Neutrophil (primary cell): ENCODE measurements at regions not wholly inside any gene's neighbourhood (a gene's known extent, or its start where the extent isn't known, plus 50 kb on each side); places are given as distances from the start of the nearest gene placed in this dataset.
"Not testable (repeated sequence)": the region's sequence is repeated elsewhere in the genome, so short reads cannot be mapped to it uniquely, and the experiment has no call there.

Experiments used
- H3K27ac ChIP-seq: fragments of 200-600 bp; sonication (generic); 2 replicates; pipeline ENCODE4 v1.5.1; 2016; ENCODE audit warnings: mild to moderate bottlenecking, moderate library complexity
- H3K27me3 ChIP-seq: fragments of 200-600 bp; sonication (generic); 2 replicates; pipeline ENCODE4 v1.6.0; 2016; ENCODE audit warnings: mild to moderate bottlenecking
- H3K36me3 ChIP-seq: fragments of 200-600 bp; sonication (generic); 2 replicates; pipeline ENCODE4 v1.5.1; 2017
- H3K4me1 ChIP-seq, 2 experiments: fragments of 200-600 bp in 1 of 2; sonication (generic) in 1 of 2; 1 replicate in 1 of 2; 2 replicates in 1 of 2; pipeline versions ENCODE4 v1.5.1 to v1.6.1; 2013 to 2016; ENCODE audit warnings: low read depth in 1 of 2, low read length in 1 of 2, mild to moderate bottlenecking in 1 of 2, moderate library complexity in 1 of 2; ENCODE audit not compliant: control insufficient read depth in 1 of 2, insufficient read depth in 1 of 2
- H3K4me3 ChIP-seq, 2 experiments: fragments of 200-600 bp in 1 of 2; sonication (generic) in 1 of 2; 1 replicate in 1 of 2; 2 replicates in 1 of 2; pipeline ENCODE4 v1.5.1; 2013 to 2016; ENCODE audit warnings: low read depth in 1 of 2, low read length in 1 of 2, mild to moderate bottlenecking in 1 of 2, moderate library complexity in 1 of 2
- H3K9me3 ChIP-seq: fragments of 200-600 bp; sonication (generic); 2 replicates; pipeline ENCODE4 v1.5.1; 2016
- TF ChIP-seq, protein P1 (sequence below): fragments of 200-600 bp; sonication (generic); IDR thresholded peaks from 2 replicates; pipeline ENCODE4 v1.5.1; 2016; ENCODE audit warnings: antibody characterized with exemption

DNA sequence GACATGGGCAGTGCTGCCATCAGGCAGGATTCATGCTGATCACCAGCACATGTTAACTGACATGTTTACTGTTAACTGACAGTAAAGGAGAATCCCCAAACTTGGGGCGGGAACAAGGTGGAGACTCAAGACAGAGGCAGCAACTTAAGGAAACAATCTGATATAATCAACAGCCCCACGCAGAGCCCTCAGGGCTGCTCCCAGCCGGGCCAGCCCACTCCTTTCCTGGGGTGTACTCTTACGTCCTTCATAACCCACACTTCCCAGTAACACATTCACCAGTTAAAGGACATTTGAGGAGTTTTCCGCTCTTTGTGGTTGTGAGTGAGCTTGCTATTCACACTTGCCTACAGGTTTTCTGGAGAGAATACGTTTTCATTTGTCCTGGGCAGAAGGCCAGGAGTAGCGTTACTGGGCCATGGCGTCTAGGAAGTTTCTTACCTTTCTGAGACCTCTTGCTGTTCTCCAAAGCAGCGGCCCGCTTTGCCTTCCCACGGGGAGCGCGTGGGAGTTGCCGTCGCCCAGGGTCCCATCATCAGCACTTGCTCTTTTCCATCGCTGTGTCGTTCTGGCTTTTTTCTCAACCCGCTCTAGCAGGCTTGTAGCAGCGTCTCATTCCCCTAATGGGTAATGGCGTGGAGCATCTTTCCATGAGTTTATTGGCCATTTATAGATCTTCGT lies 56.4 kb downstream of the FOXF2 start:
- Histone ChIP-seq H3K9me3 (no peaks in the 10 kb centered on the region), H3K27me3 (peaks cover 28% of the 10 kb centered on the region), H3K4me1 (no peaks in the 10 kb centered on the region), H3K4me3 (no peak overlapping the region), H3K27ac (no peak overlapping the region), H3K36me3 (no peaks in the 10 kb centered on the region)
- TF ChIP-seq, protein P1, sequence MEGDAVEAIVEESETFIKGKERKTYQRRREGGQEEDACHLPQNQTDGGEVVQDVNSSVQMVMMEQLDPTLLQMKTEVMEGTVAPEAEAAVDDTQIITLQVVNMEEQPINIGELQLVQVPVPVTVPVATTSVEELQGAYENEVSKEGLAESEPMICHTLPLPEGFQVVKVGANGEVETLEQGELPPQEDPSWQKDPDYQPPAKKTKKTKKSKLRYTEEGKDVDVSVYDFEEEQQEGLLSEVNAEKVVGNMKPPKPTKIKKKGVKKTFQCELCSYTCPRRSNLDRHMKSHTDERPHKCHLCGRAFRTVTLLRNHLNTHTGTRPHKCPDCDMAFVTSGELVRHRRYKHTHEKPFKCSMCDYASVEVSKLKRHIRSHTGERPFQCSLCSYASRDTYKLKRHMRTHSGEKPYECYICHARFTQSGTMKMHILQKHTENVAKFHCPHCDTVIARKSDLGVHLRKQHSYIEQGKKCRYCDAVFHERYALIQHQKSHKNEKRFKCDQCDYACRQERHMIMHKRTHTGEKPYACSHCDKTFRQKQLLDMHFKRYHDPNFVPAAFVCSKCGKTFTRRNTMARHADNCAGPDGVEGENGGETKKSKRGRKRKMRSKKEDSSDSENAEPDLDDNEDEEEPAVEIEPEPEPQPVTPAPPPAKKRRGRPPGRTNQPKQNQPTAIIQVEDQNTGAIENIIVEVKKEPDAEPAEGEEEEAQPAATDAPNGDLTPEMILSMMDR = no peak

DNA sequence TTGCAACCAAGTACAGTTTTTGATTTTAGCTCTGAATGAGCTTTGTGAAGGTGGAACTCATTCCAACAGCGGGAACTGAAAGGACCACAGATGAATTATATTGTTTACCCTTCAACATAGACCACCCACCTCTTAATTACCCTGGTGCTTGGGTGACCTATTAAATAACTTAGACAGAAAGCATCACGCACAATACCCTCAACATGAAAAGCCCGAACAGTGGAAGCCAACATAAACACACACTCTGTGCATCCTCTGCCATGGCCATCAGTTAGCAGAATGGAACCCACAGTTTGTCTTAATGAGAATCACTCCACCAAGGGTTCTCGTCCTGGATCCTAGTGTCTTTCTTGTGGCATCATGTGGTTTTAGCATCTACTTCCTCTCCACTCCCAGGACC lies 60.5 kb downstream of the FOXF2 start:
- no peak overlapping the region for H3K27ac ChIP-seq
- no peaks in the 10 kb centered on the region for H3K36me3 ChIP-seq
- no peak overlapping the region for H3K4me3 ChIP-seq
- H3K9me3 ChIP-seq = no peaks in the 10 kb centered on the region
- TF ChIP-seq, protein P1 = no peak
- peaks cover 17% of the 10 kb centered on the region for H3K27me3 ChIP-seq
- H3K4me1 ChIP-seq = no peaks in the 10 kb centered on the region

DNA sequence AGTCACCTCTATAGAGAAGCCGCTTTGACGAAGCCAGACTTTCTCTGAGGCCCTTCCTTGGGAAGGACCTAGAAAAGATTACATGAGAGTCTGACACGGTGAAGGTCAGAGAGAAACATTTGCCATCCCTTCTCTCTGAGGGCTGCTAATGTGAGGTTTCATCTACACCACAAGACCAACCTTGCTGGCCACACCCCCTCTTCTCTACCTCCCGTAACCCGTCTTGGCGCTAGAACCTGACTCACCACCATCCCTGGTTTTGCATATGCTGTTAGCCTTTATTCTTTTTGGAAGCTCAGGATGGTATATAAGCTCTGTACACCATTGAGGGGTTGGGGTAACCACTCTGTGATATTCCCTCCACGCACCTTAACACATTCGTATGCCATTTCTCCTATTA lies 63.6 kb downstream of the FOXF2 start:
- no peaks in the 10 kb centered on the region for H3K4me1 ChIP-seq
- TF ChIP-seq, protein P1 = no peak

GRCh38 chr6:1456816-1457215 lies 67.4 kb downstream of the FOXF2 start:
- not testable (repeated sequence) for H3K36me3 ChIP-seq, H3K27ac ChIP-seq, H3K9me3 ChIP-seq, H3K27me3 ChIP-seq, H3K4me1 ChIP-seq, H3K4me3 ChIP-seq

More for the DNA sequence above, 63.6 kb downstream of the FOXF2 start:
- peaks cover 6% of the 10 kb centered on the region for H3K27me3 ChIP-seq
- no peaks in the 10 kb centered on the region for H3K36me3 ChIP-seq
- no peak overlapping the region for H3K27ac ChIP-seq
- no peak overlapping the region for H3K4me3 ChIP-seq
- no peaks in the 10 kb centered on the region for H3K9me3 ChIP-seq

DNA sequence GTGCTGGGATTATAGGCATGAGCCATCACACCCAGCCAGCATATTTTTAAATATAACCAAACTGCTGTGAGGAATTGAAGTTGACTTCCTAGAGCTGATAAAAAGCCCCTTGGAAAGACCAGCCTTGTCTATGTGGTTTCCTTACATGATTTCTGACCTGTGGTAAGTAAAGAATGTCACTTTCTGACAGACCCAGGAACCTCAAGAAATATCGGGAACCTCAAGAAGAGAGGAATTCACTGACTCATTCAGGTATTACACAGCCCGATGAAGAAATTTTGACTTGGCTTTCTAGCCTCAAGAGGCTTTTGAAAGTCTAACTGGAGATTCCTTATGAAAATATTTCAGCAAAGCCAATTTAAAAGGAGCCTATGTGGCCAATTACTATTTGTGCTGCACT lies 71.8 kb downstream of the FOXF2 start:
- Histone ChIP-seq H3K36me3 (no peaks in the 10 kb centered on the region), H3K9me3 (no peaks in the 10 kb centered on the region), H3K27me3 (peaks cover 8% of the 10 kb centered on the region), H3K4me1 (no peaks in the 10 kb centered on the region), H3K4me3 (no peak overlapping the region), H3K27ac (no peak overlapping the region)
- TF ChIP-seq, protein P1 = no peak

DNA sequence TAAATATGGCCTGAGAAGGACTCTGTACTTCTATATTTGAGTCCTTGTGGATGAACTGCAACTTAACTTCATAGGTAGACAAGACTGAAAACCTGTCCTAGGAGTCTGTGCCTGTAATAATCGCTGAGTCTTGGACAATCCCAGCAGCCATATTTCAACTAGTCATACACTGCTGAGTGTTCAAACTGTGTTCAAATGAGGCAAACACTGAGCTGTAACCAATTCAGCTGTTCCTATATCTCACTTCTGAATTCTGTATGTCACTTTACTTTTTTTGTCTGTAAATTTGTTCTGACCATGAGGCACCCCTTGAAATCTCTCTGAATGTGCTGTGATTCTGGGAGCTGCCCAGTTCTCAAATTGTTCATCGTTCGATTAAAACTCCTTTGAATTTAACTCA lies 72.4 kb downstream of the FOXF2 start:
- H3K27me3 ChIP-seq = peaks cover 8% of the 10 kb centered on the region
- H3K36me3 ChIP-seq = no peaks in the 10 kb centered on the region
- TF ChIP-seq, protein P1 = no peak
- H3K27ac ChIP-seq = no peak overlapping the region
- no peaks in the 10 kb centered on the region for H3K9me3 ChIP-seq
- H3K4me3 ChIP-seq = no peak overlapping the region
- no peaks in the 10 kb centered on the region for H3K4me1 ChIP-seq
